IPS-15b (cell line): ENCODE measurements at regions not wholly inside any gene's neighbourhood (a gene's known extent, or its start where the extent isn't known, plus 50 kb on each side); places are given as distances from the start of the nearest gene placed in this dataset.
"Not testable (repeated sequence)": the region's sequence is repeated elsewhere in the genome, so short reads cannot be mapped to it uniquely, and the experiment has no call there.

ENCODE experiments used
- H3K27me3 ChIP-seq: one replicate; pipeline ENCODE4 v1.6.1; 2013; ENCODE audit warnings: low read length; ENCODE audit not compliant: control insufficient read depth, insufficient read depth
- H3K36me3 ChIP-seq: one replicate; pipeline ENCODE4 v1.6.1; 2013; ENCODE audit warnings: low read length; ENCODE audit not compliant: control insufficient read depth, insufficient read depth
- H3K4me1 ChIP-seq: one replicate; pipeline ENCODE4 v1.6.1; 2013; ENCODE audit warnings: mild to moderate bottlenecking, low read length; ENCODE audit not compliant: control insufficient read depth, insufficient read depth
- H3K4me3 ChIP-seq: one replicate; pipeline ENCODE4 v1.5.1; 2013; ENCODE audit warnings: low read depth, low read length
- H3K9ac ChIP-seq: one replicate; pipeline ENCODE4 v1.6.1; 2013; ENCODE audit warnings: low read depth, mild to moderate bottlenecking, low read length
- H3K9me3 ChIP-seq: one replicate; pipeline ENCODE4 v1.6.1; 2013; ENCODE audit warnings: mild to moderate bottlenecking, low read length; ENCODE audit not compliant: control insufficient read depth, insufficient read depth

DNA sequence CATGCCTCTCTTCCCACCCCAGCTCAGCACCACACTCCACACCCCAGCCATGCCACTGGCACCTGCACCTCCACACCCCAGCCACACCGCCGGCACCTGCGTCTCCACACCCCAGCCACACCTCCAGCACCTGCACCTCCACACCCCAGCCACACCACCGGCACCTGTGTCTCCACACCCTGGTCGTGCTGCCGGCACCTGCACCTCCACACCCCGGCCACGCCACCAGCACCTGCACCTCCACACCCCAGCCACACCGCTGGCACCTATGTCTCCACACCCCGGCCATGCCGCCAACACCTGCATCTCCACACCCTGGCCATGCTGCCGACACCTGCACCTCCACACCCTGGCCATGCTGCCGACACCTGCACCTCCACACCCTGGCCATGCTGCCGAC is 389.7 kb upstream of the MYT1L start:
- H3K9ac ChIP-seq, H3K4me3 ChIP-seq, H3K4me1 ChIP-seq, H3K27me3 ChIP-seq, H3K9me3 ChIP-seq, H3K36me3 ChIP-seq: not testable (repeated sequence)

DNA sequence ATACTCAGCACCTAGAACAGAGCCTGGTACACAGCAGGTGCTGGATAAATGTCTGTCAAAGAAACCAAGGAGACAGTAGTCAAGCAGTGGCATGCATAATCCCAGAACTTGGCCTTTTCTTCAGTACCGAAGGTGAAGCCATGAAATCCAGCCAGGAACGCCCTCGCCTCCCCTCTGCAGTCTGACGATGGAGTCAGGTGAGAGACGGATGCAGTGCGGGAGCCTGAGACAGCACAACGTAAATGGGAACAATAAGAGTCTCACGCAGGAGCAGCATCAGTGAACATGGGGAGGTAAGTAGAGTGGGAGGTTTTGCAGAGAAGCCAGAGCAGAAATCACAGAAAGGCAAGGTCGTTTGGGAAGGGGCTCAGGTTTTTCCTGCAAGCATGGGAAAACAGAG is 389.3 kb upstream of the MYT1L start:
- H3K27me3 ChIP-seq: no peaks in the 10 kb centered on the region

GRCh38 chr2:2719781-2720180 is 388.7 kb upstream of the MYT1L start:
- no peaks in the 10 kb centered on the region for H3K4me1 ChIP-seq
- no peak overlapping the region for H3K9ac ChIP-seq
- H3K9me3 ChIP-seq: no peaks in the 10 kb centered on the region
- no peak overlapping the region for H3K4me3 ChIP-seq
- no peaks in the 10 kb centered on the region for H3K36me3 ChIP-seq
- H3K27me3 ChIP-seq: no peaks in the 10 kb centered on the region

More for the DNA sequence above, 389.3 kb upstream of the MYT1L start:
- no peaks in the 10 kb centered on the region for H3K36me3 ChIP-seq
- no peak overlapping the region for H3K4me3 ChIP-seq
- H3K4me1 ChIP-seq: no peaks in the 10 kb centered on the region
- H3K9me3 ChIP-seq: no peaks in the 10 kb centered on the region
- no peak overlapping the region for H3K9ac ChIP-seq

GRCh38 chr2:2719015-2719414 is 387.9 kb upstream of the MYT1L start:
- H3K4me1 ChIP-seq: no peaks in the 10 kb centered on the region
- no peak overlapping the region for H3K4me3 ChIP-seq
- no peaks in the 10 kb centered on the region for H3K9me3 ChIP-seq
- no peak overlapping the region for H3K9ac ChIP-seq
- H3K27me3 ChIP-seq: no peaks in the 10 kb centered on the region
- no peaks in the 10 kb centered on the region for H3K36me3 ChIP-seq

DNA sequence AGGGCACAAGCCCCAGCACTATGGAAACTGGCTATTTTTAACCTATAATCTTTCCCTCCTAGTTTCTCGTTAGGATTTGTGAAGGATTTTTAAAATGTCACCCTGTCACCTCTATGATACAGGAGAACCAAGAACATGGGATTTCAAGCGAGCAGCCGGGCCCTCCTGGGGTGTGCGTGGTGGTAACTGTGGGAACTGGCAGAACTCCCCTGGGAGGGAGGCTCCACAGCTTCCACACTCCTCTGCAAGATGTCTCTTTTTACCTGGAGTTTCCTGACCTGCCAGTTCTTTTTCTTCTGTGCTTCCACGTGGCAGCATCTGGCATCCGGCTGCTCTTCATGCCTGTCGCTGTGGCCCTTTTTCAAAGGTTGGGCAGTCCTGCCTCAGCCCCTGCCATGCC is 386.3 kb upstream of the MYT1L start:
- Histone ChIP-seq H3K4me1 (no peaks in the 10 kb centered on the region), H3K9ac (no peak overlapping the region), H3K36me3 (no peaks in the 10 kb centered on the region), H3K4me3 (no peak overlapping the region), H3K27me3 (no peaks in the 10 kb centered on the region), H3K9me3 (no peaks in the 10 kb centered on the region)

DNA sequence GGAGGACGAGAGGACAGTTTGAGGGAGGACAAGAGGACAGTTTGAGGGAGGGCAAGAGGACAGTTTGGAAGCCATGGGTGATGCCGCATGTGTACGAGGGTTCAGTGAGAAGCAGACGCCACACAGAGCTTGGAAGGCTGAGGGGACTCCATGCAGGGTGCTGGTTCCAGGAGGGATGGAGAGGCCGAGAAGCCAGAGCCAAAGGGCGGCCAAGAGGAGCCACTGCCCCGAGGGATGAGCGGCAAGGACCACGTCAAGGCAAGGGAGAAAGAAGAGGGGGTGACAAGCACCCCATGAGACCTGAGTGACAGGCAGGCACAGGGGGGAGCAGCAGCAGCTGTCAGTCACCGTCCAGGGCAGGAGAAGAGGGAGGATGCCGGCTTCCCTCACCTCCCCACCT is 385.7 kb upstream of the MYT1L start:
- no peak overlapping the region for H3K9ac ChIP-seq
- H3K9me3 ChIP-seq: no peaks in the 10 kb centered on the region
- no peaks in the 10 kb centered on the region for H3K27me3 ChIP-seq
- no peaks in the 10 kb centered on the region for H3K4me1 ChIP-seq
- H3K36me3 ChIP-seq: no peaks in the 10 kb centered on the region
- H3K4me3 ChIP-seq: no peak overlapping the region

GRCh38 chr2:2715036-2715818 is 384.2 kb upstream of the MYT1L start:
- no peak overlapping the region for H3K4me3 ChIP-seq
- no peaks in the 10 kb centered on the region for H3K36me3 ChIP-seq
- H3K9me3 ChIP-seq: no peaks in the 10 kb centered on the region
- H3K9ac ChIP-seq: no peak overlapping the region
- no peaks in the 10 kb centered on the region for H3K27me3 ChIP-seq
- no peaks in the 10 kb centered on the region for H3K4me1 ChIP-seq

GRCh38 chr2:2714408-2714807 is 383.3 kb upstream of the MYT1L start:
- Histone ChIP-seq H3K4me3 (no peak overlapping the region), H3K4me1 (no peaks in the 10 kb centered on the region), H3K27me3 (no peaks in the 10 kb centered on the region), H3K9ac (no peak overlapping the region), H3K36me3 (no peaks in the 10 kb centered on the region), H3K9me3 (no peaks in the 10 kb centered on the region)

DNA sequence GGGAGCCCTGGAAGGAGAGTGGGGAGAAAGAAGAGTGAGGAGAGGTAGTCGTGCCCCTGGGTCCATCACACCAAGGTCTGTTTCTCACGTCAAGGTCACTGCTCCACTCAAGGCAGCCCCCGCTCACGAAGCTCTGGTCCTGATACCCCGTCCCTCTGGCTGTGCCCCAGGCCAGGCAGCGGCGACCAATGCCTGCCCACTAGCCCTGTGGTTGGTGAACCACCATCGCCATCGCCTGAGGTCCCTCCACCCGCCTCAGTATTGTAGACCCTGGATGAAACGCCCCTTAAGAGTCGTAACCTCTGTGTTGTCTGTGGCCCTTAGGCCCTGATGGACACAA is 378.3 kb upstream of the MYT1L start:
- H3K27me3 ChIP-seq: no peaks in the 10 kb centered on the region
- H3K4me1 ChIP-seq: no peaks in the 10 kb centered on the region
- no peaks in the 10 kb centered on the region for H3K36me3 ChIP-seq
- H3K9ac ChIP-seq: no peak overlapping the region
- no peaks in the 10 kb centered on the region for H3K9me3 ChIP-seq
- H3K4me3 ChIP-seq: no peak overlapping the region

- Histone ChIP-seq H3K36me3 (no peaks in the 10 kb centered on the region), H3K4me3 (no peak overlapping the region), H3K9me3 (no peaks in the 10 kb centered on the region), H3K4me1 (no peaks in the 10 kb centered on the region), H3K27me3 (no peaks in the 10 kb centered on the region), H3K9ac (no peak overlapping the region)
Measured at GRCh38 chr2:2708575-2709430, 377.7 kb upstream of the MYT1L start.

- Histone ChIP-seq H3K27me3 (no peaks in the 10 kb centered on the region), H3K4me3 (no peak overlapping the region), H3K4me1 (no peaks in the 10 kb centered on the region), H3K9me3 (no peaks in the 10 kb centered on the region), H3K36me3 (no peaks in the 10 kb centered on the region), H3K9ac (no peak overlapping the region)
Measured at GRCh38 chr2:2707206-2707991, 376.3 kb upstream of the MYT1L start.
